B cell (primary cell): ENCODE measurements at regions not wholly inside any gene's neighbourhood (a gene's known extent, or its start where the extent isn't known, plus 50 kb on each side); places are given as distances from the start of the nearest gene placed in this dataset.

Experiments used
- ATAC-seq: fragments of 200-7000 bp; cut with Tn5 transposase; one replicate; pipeline ENCODE4 v1.10.0; 2021; ENCODE audit warnings: low read depth, mild to moderate bottlenecking, moderate number of reproducible peaks, moderate library complexity
- CTCF ChIA-PET: fragments of 350-600 bp; sonication (Branson Sonifier 250); formaldehyde crosslinking; loops from one replicate; lab custom pipeline; 2021; ENCODE audit warnings: antibody characterized with exemption, inconsistent platforms; lab: Charles Lee
- POLR2A ChIA-PET: fragments of 350-600 bp; sonication (Branson Sonifier 250); formaldehyde crosslinking; loops from one replicate; lab custom pipeline; 2021; ENCODE audit warnings: antibody characterized with exemption; lab: Charles Lee
- DNase-seq: peaks from one replicate; pipeline ENCODE4 v3.0.0; 2013
- H2AFZ ChIP-seq: 2 replicates; pipeline ENCODE4 v1.6.1; 2012; ENCODE audit warnings: mild to moderate bottlenecking, low read depth, low read length; ENCODE audit not compliant: insufficient read depth, poor library complexity, severe bottlenecking
- H3K27ac ChIP-seq, 2 donors: 1 replicate in 1 of 2; 2 replicates in 1 of 2; pipeline ENCODE4 v1.5.1; 2012 to 2013; ENCODE audit warnings: low read length in 2 of 2, mild to moderate bottlenecking in 2 of 2, moderate library complexity in 1 of 2
- H3K27me3 ChIP-seq, 4 experiments: fragments of 200-600 bp in 1 of 4; sonication (generic) in 1 of 4; replicated peaks in 1 of 4; 1 replicate in 2 of 4; 2 replicates in 2 of 4; pipeline versions ENCODE4 v1.6.1 to v1.7.0; 2013 to 2016; ENCODE audit warnings: low read length in 3 of 4, mild to moderate bottlenecking in 2 of 4, mixed read lengths in 1 of 4, moderate library complexity in 1 of 4; ENCODE audit not compliant: insufficient read depth in 4 of 4, control insufficient read depth in 3 of 4; ENCODE audit errors: control extremely low read depth in 1 of 4
- H3K36me3 ChIP-seq, 2 experiments: replicated peaks in 1 of 2; 1 replicate in 1 of 2; 2 replicates in 1 of 2; pipeline versions ENCODE4 v1.6.1 to v1.7.1; 2013; ENCODE audit warnings: low read length in 1 of 2; ENCODE audit not compliant: insufficient read depth in 2 of 2, control insufficient read depth in 1 of 2; ENCODE audit errors: control extremely low read depth in 1 of 2, extremely low read depth in 1 of 2
- H3K4me1 ChIP-seq, 2 donors: fragments of 200-600 bp in 1 of 2; sonication (generic) in 1 of 2; 1 replicate in 1 of 2; 2 replicates in 1 of 2; pipeline versions ENCODE4 v1.5.1 to v1.6.1; 2013 to 2017; ENCODE audit warnings: low read length in 2 of 2; ENCODE audit not compliant: control insufficient read depth in 2 of 2, insufficient read depth in 2 of 2
- H3K4me2 ChIP-seq: replicated peaks from 2 replicates; pipeline ENCODE3; 2012; ENCODE audit warnings: mild to moderate bottlenecking, low read depth, low read length; ENCODE audit not compliant: poor library complexity, severe bottlenecking
- H3K4me3 ChIP-seq, 5 experiments: fragments of 200-600 bp in 1 of 5; sonication (generic) in 1 of 5; 1 replicate in 3 of 5; 2 replicates in 2 of 5; pipeline versions ENCODE4 v1.5.1 to v1.7.0; 2011 to 2016; ENCODE audit warnings: low read length in 4 of 5, mild to moderate bottlenecking in 4 of 5, low read depth in 2 of 5, control low read depth in 1 of 5, moderate library complexity in 1 of 5; ENCODE audit not compliant: insufficient read depth in 1 of 5; ENCODE audit errors: control extremely low read depth in 1 of 5, extremely low read depth in 1 of 5
- H3K79me2 ChIP-seq: fragments of 200-600 bp; sonication (generic); one replicate; pipeline ENCODE4 v1.6.0; 2016; ENCODE audit warnings: low read length; ENCODE audit not compliant: control insufficient read depth, insufficient read depth
- H3K9ac ChIP-seq: fragments of 200-600 bp; sonication (generic); 2 replicates; pipeline ENCODE4 v1.6.1; 2017; ENCODE audit warnings: mild to moderate bottlenecking, low read length, moderate library complexity
- H3K9me3 ChIP-seq, 3 donors: one replicate each; pipeline versions ENCODE4 v1.6.1 to v1.7.1; 2013; ENCODE audit warnings: low read length in 2 of 3; ENCODE audit not compliant: control insufficient read depth in 2 of 3, insufficient read depth in 1 of 3; ENCODE audit errors: control extremely low read depth in 1 of 3
- H4K20me1 ChIP-seq: 2 replicates; pipeline ENCODE4 v1.6.0; 2012; ENCODE audit warnings: mild to moderate bottlenecking, low read length; ENCODE audit not compliant: insufficient read depth, control insufficient read depth, poor library complexity, severe bottlenecking
- H3K27ac Mint-ChIP-seq: one replicate; pipeline ENCODE4 v1.8.0; 2021; ENCODE audit warnings: mixed read lengths
- H3K27me3 Mint-ChIP-seq: one replicate; pipeline ENCODE4 v1.8.0; 2021; ENCODE audit warnings: mixed read lengths
- H3K4me1 Mint-ChIP-seq: one replicate; pipeline ENCODE4 v1.8.0; 2021; ENCODE audit warnings: mixed read lengths
- H3K4me3 Mint-ChIP-seq: one replicate; pipeline ENCODE4 v1.8.0; 2021; ENCODE audit warnings: mixed read lengths
- H3K9me3 Mint-ChIP-seq: one replicate; pipeline ENCODE4 v1.8.0; 2022; ENCODE audit warnings: mixed read lengths; ENCODE audit not compliant: insufficient read depth
- EZH2 ChIP-seq: IDR thresholded peaks from 2 replicates; pipeline ENCODE4 v1.6.1; 2012; ENCODE audit warnings: borderline replicate concordance, low read depth, mild to moderate bottlenecking, moderate library complexity, low read length; ENCODE audit not compliant: insufficient read depth, poor library complexity, severe bottlenecking
- WGBS: methylation state at CpG from one replicate; pipeline ENCODE4 v1.1.5; 2013; ENCODE audit warnings: missing lambda C conversion rate; ENCODE audit not compliant: insufficient coverage; 5-methylcytosine and 5-hydroxymethylcytosine counted together
- intact Hi-C: fragments of 100-400 bp; cut with micrococcal nuclease; formaldehyde crosslinking; loops from one replicate; pipeline ENCODE4 v1.10.0; 2022
- TF ChIP-seq, protein P1 (sequence below): fragments of 200-600 bp; IDR thresholded peaks from one replicate; pipeline ENCODE4 v1.8.0; 2022; ENCODE audit warnings: antibody characterized with exemption, mild to moderate bottlenecking

- no peaks in the 10 kb centered on the region for H3K4me1 ChIP-seq
- H3K36me3 ChIP-seq: no peaks in the 10 kb centered on the region
- no peak for DNase-seq
- no peaks in the 10 kb centered on the region for H3K27me3 ChIP-seq
- no peaks in the 10 kb centered on the region for H3K79me2 ChIP-seq
- Mint-ChIP-seq H3K4me3 (no peak overlapping the region), H3K27me3 (peaks cover 4% of the 10 kb centered on the region), H3K4me1 (no peaks in the 10 kb centered on the region), H3K9me3 (no peaks in the 10 kb centered on the region), H3K27ac (no peak overlapping the region)
- intact Hi-C loops: no loop called here
- ChIA-PET POLR2A (no interaction called here), CTCF (no interaction called here)
- no CpG with 5 or more reads among the region's 1 CpG for WGBS
- no peak overlapping the region for H3K9ac ChIP-seq
- no peak overlapping the region for H3K4me3 ChIP-seq
- no peak overlapping the region for H2AFZ ChIP-seq
- no peak for TF ChIP-seq EZH2
- TF ChIP-seq, protein P1, sequence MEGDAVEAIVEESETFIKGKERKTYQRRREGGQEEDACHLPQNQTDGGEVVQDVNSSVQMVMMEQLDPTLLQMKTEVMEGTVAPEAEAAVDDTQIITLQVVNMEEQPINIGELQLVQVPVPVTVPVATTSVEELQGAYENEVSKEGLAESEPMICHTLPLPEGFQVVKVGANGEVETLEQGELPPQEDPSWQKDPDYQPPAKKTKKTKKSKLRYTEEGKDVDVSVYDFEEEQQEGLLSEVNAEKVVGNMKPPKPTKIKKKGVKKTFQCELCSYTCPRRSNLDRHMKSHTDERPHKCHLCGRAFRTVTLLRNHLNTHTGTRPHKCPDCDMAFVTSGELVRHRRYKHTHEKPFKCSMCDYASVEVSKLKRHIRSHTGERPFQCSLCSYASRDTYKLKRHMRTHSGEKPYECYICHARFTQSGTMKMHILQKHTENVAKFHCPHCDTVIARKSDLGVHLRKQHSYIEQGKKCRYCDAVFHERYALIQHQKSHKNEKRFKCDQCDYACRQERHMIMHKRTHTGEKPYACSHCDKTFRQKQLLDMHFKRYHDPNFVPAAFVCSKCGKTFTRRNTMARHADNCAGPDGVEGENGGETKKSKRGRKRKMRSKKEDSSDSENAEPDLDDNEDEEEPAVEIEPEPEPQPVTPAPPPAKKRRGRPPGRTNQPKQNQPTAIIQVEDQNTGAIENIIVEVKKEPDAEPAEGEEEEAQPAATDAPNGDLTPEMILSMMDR: no peak
- peaks cover 0 to 3% (median 0%) of the 10 kb centered on the region in 3 donors for H3K9me3 ChIP-seq
- H3K4me2 ChIP-seq: no peak overlapping the region
- H3K27ac ChIP-seq: no peak overlapping the region
- no peaks in the 10 kb centered on the region for H4K20me1 ChIP-seq
- ATAC-seq: no peak
Measured at GRCh38 chr6:8352335-8352965, 82.9 kb downstream of the SLC35B3 start.

DNA sequence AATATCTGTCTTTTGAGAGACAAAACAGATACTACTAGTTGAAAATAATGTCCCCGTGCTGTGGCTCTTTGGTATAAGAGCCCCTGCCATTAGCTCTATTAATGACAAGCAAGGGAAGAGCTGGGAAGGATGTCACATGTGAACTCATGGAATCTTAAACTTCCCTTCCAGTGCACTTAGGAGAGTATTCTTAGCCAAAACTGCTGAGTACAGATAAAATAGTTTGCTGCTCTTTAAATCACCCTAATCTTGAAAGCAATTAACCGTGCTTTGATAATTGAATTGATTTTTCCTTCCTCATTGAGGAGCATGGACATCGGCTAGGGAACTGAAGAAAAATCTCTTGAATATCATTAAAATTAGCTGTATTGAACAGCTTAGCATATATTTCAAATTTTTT, 91.7 kb downstream of the SLC35B3 start:
- no peak overlapping the region for H3K4me2 ChIP-seq
- Mint-ChIP-seq H3K27me3 (peaks cover 8% of the 10 kb centered on the region), H3K4me3 (no peak overlapping the region), H3K4me1 (no peaks in the 10 kb centered on the region), H3K27ac (no peak overlapping the region), H3K9me3 (peaks cover 3% of the 10 kb centered on the region)
- no CpG with 5 or more reads among the region's 3 CpGs for WGBS
- H3K27ac ChIP-seq: no peak overlapping the region
- ChIA-PET CTCF (no interaction called here), POLR2A (no interaction called here)
- TF ChIP-seq EZH2: no peak
- TF ChIP-seq, protein P1: no peak
- peaks cover 0 to 8% (median 0%) of the 10 kb centered on the region in 3 donors for H3K9me3 ChIP-seq
- no peak overlapping the region for H3K4me3 ChIP-seq
- H3K4me1 ChIP-seq: no peaks in the 10 kb centered on the region
- H3K27me3 ChIP-seq: peaks cover 0 to 4% (median 2%) of the 10 kb centered on the region in 4 experiments
- no peak for DNase-seq
- ATAC-seq: no peak
- intact Hi-C loops: no loop called here
- no peak overlapping the region for H2AFZ ChIP-seq
- H3K36me3 ChIP-seq: no peaks in the 10 kb centered on the region
- no peaks in the 10 kb centered on the region for H4K20me1 ChIP-seq
- no peaks in the 10 kb centered on the region for H3K79me2 ChIP-seq
- H3K9ac ChIP-seq: no peak overlapping the region
